CD4-positive, CD25-positive, alpha-beta regulatory T cell (primary cell): ENCODE measurements at regions not wholly inside any gene's neighbourhood (a gene's known extent, or its start where the extent isn't known, plus 50 kb on each side); places are given as distances from the start of the nearest gene placed in this dataset.
"Not testable (repeated sequence)": the region's sequence is repeated elsewhere in the genome, so short reads cannot be mapped to it uniquely, and the experiment has no call there.

Experiments
- ATAC-seq, 2 donors: fragments of 150-1000 bp; cut with Tn5 transposase; one replicate each; pipeline ENCODE4 v1.10.0; 2021; ENCODE audit warnings: low read depth in 2 of 2, moderate number of reproducible peaks in 2 of 2, moderate library complexity in 1 of 2
- DNase-seq, 3 donors: peaks; one replicate each; pipeline versions ENCODE4 v3.0.0 to v3.0.0-alpha.2; 2012 to 2022; ENCODE audit warnings: mixed read lengths in 1 of 3
- H3K27ac ChIP-seq: one replicate; pipeline ENCODE4 v1.7.0; 2013; ENCODE audit warnings: mild to moderate bottlenecking, low read length; ENCODE audit not compliant: insufficient read depth, poor library complexity, severe bottlenecking
- H3K27me3 ChIP-seq: one replicate; pipeline ENCODE4 v1.7.0; 2013; ENCODE audit warnings: low read length; ENCODE audit not compliant: control insufficient read depth, insufficient read depth
- H3K36me3 ChIP-seq: one replicate; pipeline ENCODE4 v1.7.0; 2013; ENCODE audit warnings: mild to moderate bottlenecking, low read length, moderate library complexity; ENCODE audit not compliant: control insufficient read depth, insufficient read depth
- H3K4me1 ChIP-seq: 2 replicates; pipeline ENCODE4 v1.7.0; 2013; ENCODE audit warnings: mild to moderate bottlenecking, low read length; ENCODE audit not compliant: insufficient read depth, control insufficient read depth, poor library complexity, severe bottlenecking
- H3K4me3 ChIP-seq: one replicate; pipeline ENCODE4 v1.7.0; 2013; ENCODE audit warnings: low read depth, mild to moderate bottlenecking, low read length, moderate library complexity
- H3K9me3 ChIP-seq, 2 experiments: 1 replicate in 1 of 2; 2 replicates in 1 of 2; pipeline ENCODE4 v1.7.0; 2013; ENCODE audit warnings: low read length in 2 of 2, mild to moderate bottlenecking in 1 of 2, moderate library complexity in 1 of 2; ENCODE audit not compliant: control insufficient read depth in 2 of 2
- H3K27ac Mint-ChIP-seq, 3 donors: one replicate each; pipeline ENCODE4 v1.8.0; 2020 to 2022; ENCODE audit warnings: mild to moderate bottlenecking in 3 of 3, mixed read lengths in 3 of 3, moderate library complexity in 2 of 3
- H3K27me3 Mint-ChIP-seq: one replicate; pipeline ENCODE4 v1.8.0; 2022; ENCODE audit warnings: mild to moderate bottlenecking, mixed read lengths
- H3K36me3 Mint-ChIP-seq: one replicate; pipeline ENCODE4 v1.8.0; 2020; ENCODE audit warnings: mixed read lengths
- H3K4me1 Mint-ChIP-seq, 4 donors: one replicate each; pipeline ENCODE4 v1.8.0; 2020 to 2022; ENCODE audit warnings: mixed read lengths in 4 of 4, mild to moderate bottlenecking in 1 of 4
- H3K4me3 Mint-ChIP-seq, 4 donors: one replicate each; pipeline ENCODE4 v1.8.0; 2020 to 2022; ENCODE audit warnings: mild to moderate bottlenecking in 4 of 4, mixed read lengths in 4 of 4, moderate library complexity in 3 of 4
- H3K9me3 Mint-ChIP-seq, 7 donors: one replicate each; pipeline ENCODE4 v1.8.0; 2020 to 2022; ENCODE audit warnings: mixed read lengths in 7 of 7, mild to moderate bottlenecking in 3 of 7, moderate library complexity in 2 of 7

GRCh38 chr13:81350056-81350455, 1009.1 kb upstream of the SPRY2 start:
- H3K27me3 Mint-ChIP-seq, result no peaks in the 10 kb centered on the region
- H3K4me3 Mint-ChIP-seq, result no peak overlapping the region
- peaks cover 0 to 17% (median 3%) of the 10 kb centered on the region in 7 donors for H3K9me3 Mint-ChIP-seq
- H3K4me1 Mint-ChIP-seq, result no peaks in the 10 kb centered on the region
- Histone ChIP-seq H3K9me3 (no peaks in the 10 kb centered on the region), H3K36me3 (no peaks in the 10 kb centered on the region), H3K4me3 (no peak overlapping the region), H3K4me1 (no peaks in the 10 kb centered on the region), H3K27me3 (no peaks in the 10 kb centered on the region), H3K27ac (no peak overlapping the region)
- ATAC-seq (no peak), DNase-seq (no peak)
- no peaks in the 10 kb centered on the region for H3K36me3 Mint-ChIP-seq
- no peak overlapping the region for H3K27ac Mint-ChIP-seq

- not testable (repeated sequence) for H3K27me3 Mint-ChIP-seq, H3K27me3 ChIP-seq, H3K4me1 Mint-ChIP-seq, H3K4me3 ChIP-seq, H3K36me3 Mint-ChIP-seq, H3K9me3 ChIP-seq, H3K27ac ChIP-seq, H3K36me3 ChIP-seq, ATAC-seq, H3K4me1 ChIP-seq, H3K27ac Mint-ChIP-seq, DNase-seq, H3K4me3 Mint-ChIP-seq
- peaks cover 1 to 24% (median 8%) of the 10 kb centered on the region in 7 donors for H3K9me3 Mint-ChIP-seq
Observed at GRCh38 chr13:81340118-81341069, 999.5 kb upstream of the SPRY2 start.

- H3K27ac ChIP-seq, DNase-seq, H3K27me3 ChIP-seq, H3K9me3 ChIP-seq, ATAC-seq, H3K36me3 Mint-ChIP-seq, H3K4me1 ChIP-seq, H3K4me3 ChIP-seq, H3K27me3 Mint-ChIP-seq, H3K4me3 Mint-ChIP-seq, H3K4me1 Mint-ChIP-seq, H3K27ac Mint-ChIP-seq, H3K36me3 ChIP-seq: not testable (repeated sequence)
- peaks cover 1 to 22% (median 8%) of the 10 kb centered on the region in 7 donors for H3K9me3 Mint-ChIP-seq
Observed at GRCh38 chr13:81339666-81340065, 998.7 kb upstream of the SPRY2 start.

GRCh38 chr13:81334481-81334880, 993.6 kb upstream of the SPRY2 start:
- Mint-ChIP-seq H3K27me3 (no peaks in the 10 kb centered on the region), H3K4me1 (no peaks in the 10 kb centered on the region), H3K9me3 (peaks cover 2 to 13% (median 7%) of the 10 kb centered on the region in 7 donors), H3K4me3 (no peak overlapping the region), H3K36me3 (no peaks in the 10 kb centered on the region), H3K27ac (no peak overlapping the region)
- ATAC-seq (no peak), DNase-seq (no peak)
- no peak overlapping the region for H3K27ac ChIP-seq
- H3K9me3 ChIP-seq, result peaks cover 0 to 1% of the 10 kb centered on the region in 2 experiments
- no peaks in the 10 kb centered on the region for H3K36me3 ChIP-seq
- no peaks in the 10 kb centered on the region for H3K4me1 ChIP-seq
- H3K27me3 ChIP-seq, result no peaks in the 10 kb centered on the region
- no peak overlapping the region for H3K4me3 ChIP-seq

GRCh38 chr13:81326913-81327312, 986.0 kb upstream of the SPRY2 start:
- Mint-ChIP-seq H3K9me3 (peaks cover 1 to 26% (median 6%) of the 10 kb centered on the region in 7 donors), H3K27me3 (no peaks in the 10 kb centered on the region), H3K4me3 (no peak overlapping the region), H3K27ac (no peak overlapping the region), H3K4me1 (no peaks in the 10 kb centered on the region), H3K36me3 (no peaks in the 10 kb centered on the region)
- Histone ChIP-seq H3K36me3 (no peaks in the 10 kb centered on the region), H3K4me1 (no peaks in the 10 kb centered on the region), H3K27ac (no peak overlapping the region), H3K9me3 (peaks cover 0 to 1% of the 10 kb centered on the region in 2 experiments), H3K4me3 (no peak overlapping the region), H3K27me3 (no peaks in the 10 kb centered on the region)
- ATAC-seq, result no peak
- DNase-seq, result no peak

- no peaks in the 10 kb centered on the region for H3K36me3 ChIP-seq
- H3K4me3 Mint-ChIP-seq, result no peak overlapping the region
- H3K4me3 ChIP-seq, result no peak overlapping the region
- H3K9me3 Mint-ChIP-seq, result peaks cover 3 to 31% (median 8%) of the 10 kb centered on the region in 7 donors
- ATAC-seq (no peak), DNase-seq (no peak)
- no peaks in the 10 kb centered on the region for H3K36me3 Mint-ChIP-seq
- no peaks in the 10 kb centered on the region for H3K27me3 Mint-ChIP-seq
- no peaks in the 10 kb centered on the region for H3K27me3 ChIP-seq
- peaks cover 0 to 11% of the 10 kb centered on the region in 2 experiments for H3K9me3 ChIP-seq
- H3K27ac Mint-ChIP-seq, result no peak overlapping the region
- no peaks in the 10 kb centered on the region for H3K4me1 Mint-ChIP-seq
- no peak overlapping the region for H3K27ac ChIP-seq
- no peaks in the 10 kb centered on the region for H3K4me1 ChIP-seq
Observed at GRCh38 chr13:81320516-81320915, 979.6 kb upstream of the SPRY2 start.

- no peak overlapping the region for H3K27ac ChIP-seq
- no peaks in the 10 kb centered on the region for H3K27me3 ChIP-seq
- no peaks in the 10 kb centered on the region for H3K27me3 Mint-ChIP-seq
- no peaks in the 10 kb centered on the region for H3K36me3 ChIP-seq
- H3K4me3 Mint-ChIP-seq, result no peak overlapping the region
- H3K36me3 Mint-ChIP-seq, result no peaks in the 10 kb centered on the region
- ATAC-seq, result no peak
- H3K9me3 Mint-ChIP-seq, result peaks cover 3 to 30% (median 10%) of the 10 kb centered on the region in 7 donors
- DNase-seq, result no peak
- H3K9me3 ChIP-seq, result peaks cover 0 to 11% of the 10 kb centered on the region in 2 experiments
- H3K4me1 Mint-ChIP-seq, result no peaks in the 10 kb centered on the region
- no peak overlapping the region for H3K27ac Mint-ChIP-seq
- no peaks in the 10 kb centered on the region for H3K4me1 ChIP-seq
- no peak overlapping the region for H3K4me3 ChIP-seq
Observed at GRCh38 chr13:81319351-81319750, 978.4 kb upstream of the SPRY2 start.
